HG03280 (cell line): ENCODE measurements at regions not wholly inside any gene's neighbourhood (a gene's known extent, or its start where the extent isn't known, plus 50 kb on each side); places are given as distances from the start of the nearest gene placed in this dataset.
"Not testable (repeated sequence)": the region's sequence is repeated elsewhere in the genome, so short reads cannot be mapped to it uniquely, and the experiment has no call there.

Experiments used
- ATAC-seq: cut with Tn5 transposase; IDR thresholded peaks from one replicate; pipeline ENCODE4 v1.9.1; 2021; ENCODE audit warnings: mild to moderate bottlenecking, moderate library complexity; ENCODE audit not compliant: unreplicated experiment

- peak; percentile 75 for ATAC-seq
These were observed 107.2 kb upstream of the LYZL2 start for GRCh38 chr10:30736685-30737232.

- no peak for ATAC-seq
These were observed 105.3 kb upstream of the LYZL2 start for GRCh38 chr10:30734901-30735300.

DNA sequence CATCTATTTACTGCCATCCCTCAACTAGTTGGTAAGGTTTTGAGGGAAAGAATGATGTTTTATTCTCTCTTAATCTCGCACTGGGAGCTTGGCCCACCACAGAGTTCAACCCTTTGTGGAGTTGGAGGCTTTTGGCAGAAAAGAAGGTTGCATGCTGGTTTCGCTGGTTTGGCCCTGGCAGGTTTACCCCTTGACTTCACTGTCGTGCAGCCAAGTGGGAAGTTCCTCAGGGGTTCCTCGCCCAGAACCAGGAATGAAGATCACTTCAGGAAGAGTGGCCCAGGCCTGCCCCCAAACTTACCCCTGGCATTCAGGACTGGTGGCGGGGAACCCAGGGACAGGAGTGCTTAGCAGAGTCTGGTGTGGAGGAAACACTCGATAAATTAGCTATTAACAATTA, 103.1 kb upstream of the LYZL2 start:
- no peak for ATAC-seq

DNA sequence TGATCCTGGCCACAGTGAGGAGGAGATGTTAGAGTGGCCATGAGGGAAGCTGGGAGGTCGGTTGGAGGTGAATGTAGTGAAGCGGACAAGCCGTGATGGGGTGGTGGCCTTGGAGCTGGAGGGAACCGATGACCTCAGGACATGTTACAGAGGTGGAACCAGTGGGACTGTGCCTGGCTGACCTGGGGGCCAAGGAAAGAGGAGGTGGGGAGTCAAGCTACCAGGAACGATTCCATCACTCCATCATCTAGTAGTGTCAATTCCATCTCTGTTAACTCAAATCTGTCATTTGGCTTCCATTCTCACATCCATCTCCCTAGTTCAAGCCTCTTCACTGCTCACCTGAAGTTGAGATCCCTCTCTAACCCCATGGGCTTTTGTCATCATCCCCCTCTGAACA, 102.4 kb upstream of the LYZL2 start:
- ATAC-seq, result no peak

GRCh38 chr10:30730306-30730705, 100.8 kb upstream of the LYZL2 start:
- no peak for ATAC-seq

GRCh38 chr10:30728766-30729165, 99.2 kb upstream of the LYZL2 start:
- ATAC-seq, result no peak

DNA sequence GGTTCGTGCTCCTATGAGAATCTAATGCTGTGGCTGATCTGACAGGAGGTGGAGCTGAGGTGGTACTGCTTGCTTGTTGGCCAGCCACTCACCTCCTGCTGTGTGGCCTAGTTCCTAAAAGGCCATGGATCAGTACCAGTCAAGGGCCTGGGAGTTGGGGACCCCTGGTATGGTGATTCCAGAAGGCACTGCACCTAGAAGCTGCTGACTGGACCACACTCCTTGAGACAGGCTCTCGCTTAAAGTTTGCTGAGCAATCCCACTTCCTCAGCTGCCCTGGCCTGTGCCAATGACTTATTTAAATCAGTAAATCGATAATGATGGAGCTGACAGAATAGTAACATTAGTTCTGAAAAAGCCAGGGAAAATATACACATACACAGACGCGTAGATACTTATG, 98.6 kb upstream of the LYZL2 start:
- ATAC-seq, result no peak

DNA sequence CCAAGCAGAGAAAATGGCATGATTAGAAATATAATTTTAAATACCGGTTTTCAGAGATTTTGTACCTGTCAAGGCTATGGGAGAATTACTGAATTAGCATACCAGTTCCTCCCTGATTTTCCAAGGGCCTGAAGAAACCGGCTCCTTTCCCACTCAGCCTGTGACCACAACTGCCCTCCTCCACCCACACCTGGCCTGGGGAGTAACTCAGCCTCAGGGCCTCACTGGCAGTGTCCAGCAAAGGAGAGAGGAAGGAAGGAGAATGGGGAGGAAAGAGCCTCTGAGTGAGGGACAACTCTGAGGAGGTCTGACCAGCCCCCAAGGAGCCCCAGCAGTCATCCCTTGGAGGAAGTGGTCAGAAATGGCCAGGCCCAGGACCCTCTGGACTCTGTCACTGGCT, 98.0 kb upstream of the LYZL2 start:
- no peak for ATAC-seq

DNA sequence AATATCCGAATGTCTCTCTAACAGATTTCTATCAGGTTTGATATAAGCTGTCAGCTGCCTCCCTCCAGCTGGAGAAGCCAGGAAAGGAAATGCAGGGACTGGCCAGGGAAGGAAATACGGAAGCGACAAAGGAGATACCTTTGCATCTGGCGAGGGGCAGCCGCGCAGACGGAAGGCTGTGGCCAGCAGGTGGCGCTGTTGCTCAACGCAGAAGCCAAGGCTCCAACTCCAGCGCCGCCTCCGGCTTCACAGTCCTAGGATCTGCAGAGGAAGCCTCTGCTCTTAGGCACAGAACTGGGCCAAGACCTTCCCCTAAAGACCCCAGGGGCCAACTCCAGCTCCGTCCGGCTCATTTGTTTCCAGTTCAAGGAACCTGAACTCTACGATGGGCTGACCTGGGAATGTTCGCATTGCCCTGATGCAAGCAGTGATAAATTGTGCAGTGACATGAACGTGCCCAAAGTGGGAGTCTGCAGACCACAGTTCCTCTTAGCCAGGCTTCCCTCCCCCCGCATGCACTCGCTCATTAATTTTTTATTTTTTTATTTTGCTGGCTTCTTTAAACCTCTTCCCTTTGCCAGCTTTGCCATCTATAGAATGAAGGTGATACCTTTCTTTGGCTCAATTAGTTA, 97.3 kb upstream of the LYZL2 start:
- peak; percentile 92 for ATAC-seq

DNA sequence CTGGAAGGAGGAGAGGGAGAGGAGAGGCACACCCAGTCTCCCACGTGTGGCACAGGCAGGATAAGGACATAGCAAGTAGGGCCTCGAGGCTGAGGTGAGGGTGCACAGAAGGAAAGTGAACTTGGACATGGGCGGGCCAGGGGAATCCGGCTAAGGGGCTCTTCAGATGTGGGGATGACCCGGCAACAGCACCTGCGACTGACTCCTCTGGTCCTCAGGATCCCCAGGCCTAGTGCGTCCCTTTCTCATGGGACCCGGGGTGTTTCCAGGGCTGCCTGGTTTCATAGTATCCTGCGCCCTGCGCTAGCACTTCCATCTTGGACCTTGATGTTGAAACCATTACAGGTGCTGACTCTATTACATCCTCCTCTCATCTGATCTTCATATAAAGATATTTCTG, 96.1 kb upstream of the LYZL2 start:
- no peak for ATAC-seq

DNA sequence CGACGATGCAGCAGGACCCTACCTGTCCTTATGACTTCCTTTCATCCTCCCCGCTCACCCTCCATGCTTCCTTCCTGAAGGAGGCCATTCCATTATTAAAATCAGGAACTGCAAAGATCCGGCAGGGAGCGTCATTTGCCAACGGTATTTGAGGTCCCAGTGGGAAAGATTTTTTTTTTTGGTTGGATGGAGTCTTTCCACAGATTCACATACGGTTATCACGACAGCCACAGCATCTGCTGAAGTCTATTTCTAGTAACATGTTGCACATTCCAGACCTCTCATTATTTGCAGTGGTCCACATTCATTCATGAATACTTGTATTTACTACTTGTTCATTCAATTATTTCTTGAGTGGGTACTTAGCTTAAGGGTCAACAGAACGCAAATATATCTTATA, 94.7 kb upstream of the LYZL2 start:
- no peak for ATAC-seq

- ATAC-seq, result no peak
These were observed 93.5 kb upstream of the LYZL2 start for GRCh38 chr10:30722956-30723620.

- no peak for ATAC-seq
These were observed 90.3 kb upstream of the LYZL2 start for GRCh38 chr10:30719832-30720231.

GRCh38 chr10:30709700-30710358, 80.3 kb upstream of the LYZL2 start:
- ATAC-seq, result no peak

DNA sequence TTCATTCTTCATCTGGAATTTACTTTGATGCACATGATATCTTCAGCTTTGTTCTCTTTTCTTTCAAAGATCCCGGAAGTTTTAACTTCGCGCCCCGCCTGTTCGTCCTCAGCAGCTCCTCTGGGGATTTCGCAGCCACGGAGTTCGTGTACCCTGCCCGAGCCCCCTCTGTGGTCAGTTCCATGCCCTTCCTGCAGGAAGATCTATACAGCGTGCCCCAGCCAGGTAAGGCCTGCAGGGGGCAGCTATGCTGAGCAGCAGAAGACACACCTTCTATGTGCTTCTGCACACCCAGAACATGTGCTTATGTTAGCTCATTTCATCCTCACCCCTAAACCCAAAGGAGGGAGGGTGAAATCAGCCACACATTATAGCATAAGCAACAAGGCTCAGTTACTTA, 79.7 kb upstream of the LYZL2 start:
- ATAC-seq, result no peak

DNA sequence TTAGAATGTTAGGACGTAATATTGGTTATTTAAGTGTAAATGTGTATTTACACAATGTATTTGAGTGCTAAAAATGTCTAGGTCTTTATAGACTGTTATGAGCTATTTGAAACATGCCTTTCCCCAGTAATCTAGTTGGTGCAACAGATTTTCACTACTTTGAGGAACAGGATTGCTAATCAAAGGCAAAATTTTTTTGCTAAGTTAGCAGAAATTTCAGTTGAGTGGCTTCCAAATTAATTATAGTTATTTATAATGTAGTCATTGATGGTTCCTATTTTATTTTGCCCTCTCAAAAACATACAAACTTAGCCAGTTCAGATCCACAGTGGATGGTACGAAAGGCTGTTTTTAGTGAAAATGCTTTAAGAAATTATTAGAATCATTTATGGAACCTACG, 78.7 kb upstream of the LYZL2 start:
- no peak for ATAC-seq

GRCh38 chr10:30706189-30706588, 76.6 kb upstream of the LYZL2 start:
- not testable (repeated sequence) for ATAC-seq

DNA sequence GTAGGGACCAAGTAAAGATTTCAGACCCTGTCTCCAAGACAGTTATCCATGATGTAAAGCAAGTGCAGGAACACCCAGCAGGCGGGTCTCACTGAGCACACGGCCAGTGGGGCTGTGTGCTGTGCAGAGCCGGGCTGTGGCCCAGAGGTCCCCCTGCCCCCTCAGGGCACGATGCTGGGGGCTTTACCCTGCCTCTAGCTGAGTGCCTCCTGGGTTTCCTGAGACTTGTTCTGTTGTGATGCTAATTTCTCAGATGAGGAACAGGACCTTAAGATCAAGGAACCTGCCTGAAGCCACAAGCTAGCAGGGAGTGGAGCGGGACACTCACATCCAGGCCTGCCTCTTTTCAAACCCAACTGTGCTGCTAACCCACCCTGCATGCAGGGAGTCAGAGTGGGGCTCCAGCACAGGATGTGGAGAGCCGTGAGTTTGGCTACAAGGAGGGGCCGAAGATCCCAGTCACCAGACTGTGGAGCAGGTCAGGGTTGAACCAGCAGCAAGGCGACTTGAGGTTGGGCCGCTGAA, 76.1 kb upstream of the LYZL2 start:
- peak; percentile 20 for ATAC-seq

DNA sequence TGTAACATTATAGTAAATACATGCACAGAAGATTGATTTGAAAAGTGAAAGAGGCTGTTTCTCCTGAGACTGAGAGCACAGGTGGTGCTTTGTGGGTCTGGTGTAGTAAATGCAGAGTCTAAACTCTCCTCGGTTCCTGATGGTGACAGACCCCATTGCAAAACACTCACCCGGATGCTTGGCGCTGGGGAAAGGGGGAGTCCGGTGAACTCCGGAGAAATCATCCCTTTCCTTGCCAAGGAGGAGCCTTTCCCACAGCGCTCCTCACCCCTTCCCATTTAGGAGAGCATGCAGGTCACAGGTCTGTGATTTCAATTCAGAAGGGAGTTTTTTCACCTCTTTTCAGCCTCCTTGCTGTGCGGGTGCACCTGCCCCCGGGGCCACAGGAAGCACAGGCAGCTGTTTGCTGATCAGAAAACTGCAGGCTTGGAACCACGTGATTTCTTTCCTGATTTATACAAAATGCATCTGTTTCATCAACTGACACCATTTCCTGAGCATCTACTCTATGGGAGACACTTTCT, 75.6 kb upstream of the LYZL2 start:
- peak; percentile 50 for ATAC-seq

DNA sequence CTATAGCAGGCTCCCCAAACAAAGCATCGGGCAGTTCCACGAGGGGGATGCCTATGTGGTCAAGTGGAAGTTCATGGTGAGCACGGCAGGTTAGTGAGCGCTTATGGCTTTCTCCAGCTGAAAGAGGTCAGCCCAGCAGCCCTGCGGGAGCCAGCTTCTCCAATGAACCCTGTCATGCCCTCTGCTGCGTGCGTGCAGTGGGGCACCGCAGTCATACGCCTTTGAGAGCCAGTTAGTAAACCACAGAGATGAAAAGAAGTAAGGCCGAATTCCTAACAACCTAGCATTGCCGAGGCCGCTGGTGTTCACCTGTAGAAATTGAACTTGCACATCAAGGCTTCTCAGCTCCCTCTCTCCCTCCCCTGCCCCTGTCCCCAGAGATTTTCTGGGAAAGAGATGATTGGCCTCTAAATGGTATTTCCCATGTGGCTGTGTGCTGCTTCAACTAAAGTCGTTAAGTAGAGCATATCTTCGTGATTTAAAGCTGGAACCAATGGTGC, 75.1 kb upstream of the LYZL2 start:
- ATAC-seq, result peak; percentile 1

GRCh38 chr10:30704026-30704600, 74.6 kb upstream of the LYZL2 start:
- ATAC-seq, result no peak
